ENCODE measurements at regions not wholly inside any gene's neighbourhood (a gene's known extent, or its start where the extent isn't known, plus 50 kb on each side); places are given as distances from the start of the nearest gene placed in this dataset.
A peak's percentile ranks its signal among the peaks of the same experiment; 100 is the strongest.

DNA sequence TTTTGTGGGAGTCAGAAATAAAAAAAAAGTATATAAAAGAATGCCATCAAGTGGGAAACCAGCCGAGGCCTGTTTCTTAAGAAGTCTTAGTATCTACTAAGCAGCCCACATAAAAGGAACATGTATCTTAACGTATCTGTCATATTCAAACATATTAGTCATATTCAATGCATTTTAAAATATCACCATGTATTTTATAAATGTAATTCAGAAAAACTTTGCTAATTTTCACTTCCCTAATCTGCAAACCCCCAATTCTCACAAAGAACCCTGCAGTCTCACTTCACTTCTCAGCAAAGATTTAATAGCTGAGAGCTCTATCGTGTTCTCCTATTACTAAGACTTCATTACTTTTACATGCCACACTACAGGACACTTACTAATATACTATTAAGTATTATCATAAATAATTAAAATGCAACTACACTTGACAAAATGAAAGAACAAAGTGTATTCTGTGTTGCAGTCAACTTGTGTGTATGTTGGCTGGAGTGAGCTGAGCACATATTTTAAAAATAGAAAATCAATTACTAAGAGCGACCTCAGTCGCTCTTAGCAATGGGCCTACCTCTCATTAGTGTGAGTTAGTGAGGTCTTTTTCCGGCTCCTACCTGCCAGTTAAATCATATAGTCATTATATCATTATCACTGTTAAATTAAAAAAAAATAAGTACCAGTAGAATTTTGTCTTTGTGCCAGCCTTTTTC lies 484.3 kb downstream of the LMO4 start:
- no peak for DNase-seq (ENCODE audit: low read depth in 2 of 2)

- no peak for DNase-seq (ENCODE audit: low read depth in 2 of 2)
These were observed 485.9 kb downstream of the LMO4 start for GRCh38 chr1:87814573-87814972.

DNA sequence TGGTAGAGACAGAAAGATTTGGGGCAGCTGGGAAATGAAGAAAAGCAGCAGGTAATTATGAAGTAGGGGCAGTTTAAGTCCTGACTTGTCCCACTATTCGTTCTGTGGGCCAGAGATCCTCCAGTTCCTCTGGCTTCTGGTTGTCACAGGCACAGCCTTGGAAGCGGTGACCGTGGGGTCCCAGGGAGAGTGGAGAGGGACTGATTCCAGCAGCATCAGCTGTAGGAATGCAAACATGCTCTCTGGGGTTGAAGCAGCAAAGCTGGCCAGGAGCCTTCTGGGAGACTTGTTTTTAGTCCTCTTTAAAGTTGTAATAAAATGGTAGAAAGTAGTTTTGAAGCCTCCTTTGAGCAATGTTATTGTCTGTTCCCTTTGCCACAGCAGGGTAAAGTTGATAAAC lies 488.0 kb downstream of the LMO4 start:
- no peak for DNase-seq (ENCODE audit: low read depth in 2 of 2)

DNA sequence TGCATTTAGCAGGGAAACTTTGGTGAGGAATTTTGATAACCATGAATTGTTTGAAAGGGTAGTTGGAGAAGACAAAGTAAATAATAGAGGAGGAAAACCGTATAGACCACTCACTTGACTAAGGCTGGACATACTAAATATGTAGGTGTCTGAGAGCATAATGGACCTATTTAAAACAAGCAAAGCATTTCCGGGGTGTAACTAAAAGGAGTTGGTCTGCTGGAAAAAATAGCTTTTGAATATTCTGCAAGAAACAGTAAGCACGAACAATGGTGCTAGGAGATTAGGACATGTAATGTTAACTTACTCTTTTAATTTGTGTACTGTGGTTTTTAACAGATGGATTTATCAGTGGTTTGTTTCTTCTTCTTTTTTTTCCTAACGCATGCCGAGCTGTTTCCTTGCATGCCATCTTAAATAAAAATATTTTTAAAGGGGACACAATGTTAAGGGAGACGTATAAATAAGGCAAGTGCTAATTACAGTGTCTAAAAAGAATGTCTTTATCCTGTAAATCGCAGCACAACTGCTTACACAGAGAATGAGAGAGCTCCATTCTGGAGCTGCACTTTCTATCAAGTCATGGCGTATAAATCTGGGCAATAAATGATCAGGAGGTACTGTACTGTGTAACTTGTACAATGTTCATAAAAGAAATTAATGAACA lies 492.1 kb downstream of the LMO4 start:
- DNase-seq (ENCODE audit: low read depth in 2 of 2): no peak

- no peak for DNase-seq (ENCODE audit: low read depth in 2 of 2)
These were observed 492.6 kb downstream of the LMO4 start for GRCh38 chr1:87821335-87821697.

- DNase-seq (ENCODE audit: low read depth in 2 of 2): peak; percentile 19 to 64
These were observed 498.1 kb downstream of the LMO4 start for GRCh38 chr1:87826681-87827251.

DNA sequence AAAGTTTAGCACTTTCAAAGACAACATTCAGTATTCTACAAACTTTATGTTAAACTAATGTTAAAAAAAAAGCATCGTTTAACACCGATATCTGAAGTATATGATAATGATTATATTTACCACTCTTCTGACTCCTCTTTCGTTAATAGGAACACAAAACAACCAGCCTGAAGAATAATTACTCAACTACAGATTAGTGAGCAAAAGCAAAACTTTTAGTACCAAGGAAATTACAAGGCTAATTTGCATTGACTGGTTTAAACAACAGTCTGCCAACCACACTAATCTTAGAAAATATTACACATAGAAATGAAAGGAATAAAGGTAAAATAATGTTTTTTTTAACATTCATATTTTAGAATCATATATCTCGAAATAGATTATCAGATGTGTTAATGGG lies 500.7 kb downstream of the LMO4 start:
- no peak for DNase-seq (ENCODE audit: low read depth in 2 of 2)

DNA sequence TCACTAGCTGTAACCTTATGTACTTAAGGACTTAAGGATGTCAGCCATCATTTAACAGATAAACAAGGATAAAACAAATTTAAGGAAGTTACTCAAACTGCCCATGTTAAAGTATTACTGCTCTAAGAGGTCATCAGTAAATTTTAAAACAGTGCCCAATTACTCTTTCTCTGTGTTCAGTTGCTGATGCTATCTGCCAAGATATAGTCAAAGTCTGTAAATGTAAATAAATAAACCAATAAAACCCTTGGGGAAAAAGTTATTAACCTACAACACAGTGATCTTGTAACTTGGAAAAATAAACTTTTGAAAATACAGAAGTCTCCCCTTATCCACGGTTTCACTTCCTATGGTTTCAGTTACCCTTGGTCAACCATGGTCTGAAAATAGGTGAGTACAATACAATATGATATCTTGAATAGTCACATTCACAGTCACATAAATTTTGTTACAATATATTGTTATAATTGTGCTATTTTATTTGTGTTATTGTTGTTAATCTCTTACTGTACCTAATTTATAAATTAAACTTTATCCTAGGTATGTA lies 501.8 kb downstream of the LMO4 start:
- DNase-seq (ENCODE audit: low read depth in 2 of 2): no peak

DNA sequence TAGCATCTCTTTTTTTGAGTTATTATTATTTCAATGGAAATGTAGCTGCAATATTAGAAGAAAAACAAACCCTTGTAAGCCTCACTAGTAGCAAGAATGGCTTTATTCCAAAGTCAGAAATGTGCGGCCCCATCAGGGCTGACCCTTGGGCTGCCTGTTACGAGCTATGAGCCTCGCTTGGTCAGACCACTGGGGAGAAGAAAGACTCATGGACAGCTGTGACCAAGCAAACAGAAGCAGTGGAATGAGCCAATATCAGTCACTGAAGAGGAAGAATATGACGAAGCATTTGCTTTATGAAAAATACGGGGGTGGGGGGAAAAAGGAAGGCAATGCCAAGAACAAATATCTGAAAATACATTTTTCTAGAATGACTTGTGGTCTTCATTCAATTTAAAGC lies 504.5 kb downstream of the LMO4 start:
- no peak for DNase-seq (ENCODE audit: low read depth in 2 of 2)

DNA sequence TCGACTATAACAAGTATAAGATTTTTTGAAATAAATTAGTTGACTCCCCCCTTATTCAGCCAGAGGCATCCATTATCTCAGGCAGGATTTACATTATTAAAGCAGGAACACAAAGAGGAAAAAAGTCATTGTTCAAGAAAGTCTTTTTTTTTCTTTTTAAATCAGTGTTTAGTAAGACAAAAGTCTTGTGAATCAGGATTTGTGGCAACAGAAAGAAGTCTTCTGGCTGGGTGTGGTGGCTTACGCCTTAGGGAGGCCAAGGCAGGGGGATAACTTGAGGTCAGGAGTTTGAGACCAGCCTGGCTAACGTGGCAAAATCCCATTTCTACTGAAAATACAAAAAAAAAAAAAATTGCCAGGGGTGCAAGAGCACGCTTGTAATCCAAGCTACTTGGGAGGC lies 505.5 kb downstream of the LMO4 start:
- no peak for DNase-seq (ENCODE audit: low read depth in 2 of 2)

DNA sequence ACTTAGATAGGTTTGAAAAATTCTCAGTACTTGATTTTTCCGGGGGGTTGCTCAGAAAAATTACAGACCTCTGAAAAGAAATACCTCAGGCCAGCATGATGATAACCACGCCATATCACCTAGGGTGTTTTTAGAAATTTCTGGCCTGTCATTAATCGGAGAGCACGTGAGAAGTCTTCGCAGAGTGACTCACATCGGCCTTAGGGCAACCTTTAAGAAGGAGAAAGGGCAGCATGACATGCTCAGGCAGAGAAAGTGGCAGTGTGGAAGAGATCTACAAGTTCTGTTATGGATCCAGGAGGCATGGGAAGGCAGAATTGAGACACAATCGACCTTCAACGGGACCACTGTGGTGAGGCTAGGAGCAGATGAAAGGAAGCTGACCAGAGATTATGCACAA lies 506.3 kb downstream of the LMO4 start:
- no peak for DNase-seq (ENCODE audit: low read depth in 2 of 2)

DNA sequence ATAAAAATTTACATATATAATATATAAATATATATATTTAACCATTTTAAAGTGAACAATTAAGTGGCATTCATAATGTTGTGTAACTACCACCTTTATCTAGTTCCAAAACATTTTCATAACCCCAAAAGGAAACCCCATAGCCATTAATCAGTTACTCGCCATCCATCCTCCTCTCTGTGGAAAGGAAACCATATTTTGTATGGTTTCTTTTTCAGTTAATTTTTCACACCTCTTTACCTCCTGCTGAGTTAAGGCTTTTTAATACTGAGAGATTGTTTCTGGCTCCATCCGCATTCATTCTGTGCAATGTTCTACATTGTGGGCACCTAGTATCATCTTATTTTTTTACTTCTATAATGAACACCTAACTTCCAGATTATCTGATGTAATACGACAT lies 512.1 kb downstream of the LMO4 start:
- DNase-seq (ENCODE audit: low read depth in 2 of 2): no peak

- DNase-seq (ENCODE audit: low read depth in 2 of 2): no peak
These were observed 512.7 kb downstream of the LMO4 start for GRCh38 chr1:87841332-87841731.

DNA sequence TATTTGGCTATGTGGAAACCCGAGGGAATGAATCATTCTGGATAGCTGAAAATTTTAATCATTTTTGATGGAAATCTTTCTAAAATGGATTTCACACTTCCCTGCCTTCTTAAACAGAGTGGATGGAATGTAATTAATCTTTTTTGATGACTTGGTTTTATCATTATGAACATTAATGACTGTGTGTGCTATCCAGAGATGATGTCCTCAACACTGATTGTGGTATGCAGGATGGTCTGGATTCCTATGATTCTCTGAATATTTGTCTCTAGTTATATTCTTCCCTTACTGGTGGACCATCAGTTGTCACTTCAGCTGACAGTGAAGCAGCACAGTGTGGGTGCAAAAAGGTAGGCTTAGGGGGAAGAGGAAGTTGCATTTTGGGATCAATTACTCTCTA lies 513.5 kb downstream of the LMO4 start:
- DNase-seq (ENCODE audit: low read depth in 2 of 2): no peak

- no peak for DNase-seq (ENCODE audit: low read depth in 2 of 2)
These were observed 515.6 kb downstream of the LMO4 start for GRCh38 chr1:87844251-87844650.

DNA sequence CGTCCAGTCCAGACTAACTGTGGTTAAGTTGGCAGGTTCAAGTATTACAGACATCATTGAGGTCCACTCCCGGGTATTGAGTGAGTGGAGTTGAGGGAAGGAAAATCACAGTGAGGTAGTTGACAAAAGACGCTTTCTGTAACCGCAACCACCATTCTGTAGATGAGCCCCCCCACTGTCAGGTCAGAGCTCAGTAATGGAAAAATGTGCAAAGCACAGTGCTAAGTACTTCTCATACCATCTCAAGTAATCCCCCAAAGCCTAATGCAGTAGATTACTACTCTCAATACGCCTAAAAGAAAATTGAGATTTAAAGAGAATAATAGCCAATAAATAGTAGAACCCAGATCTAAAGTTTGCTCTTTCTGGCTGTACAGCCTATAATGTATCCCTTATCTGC lies 522.8 kb downstream of the LMO4 start:
- DNase-seq (ENCODE audit: low read depth in 2 of 2): no peak

- DNase-seq (ENCODE audit: low read depth in 2 of 2): no peak
These were observed 523.9 kb downstream of the LMO4 start for GRCh38 chr1:87852410-87853161.

GRCh38 chr1:87853576-87854351 lies 525.1 kb downstream of the LMO4 start:
- DNase-seq (ENCODE audit: low read depth in 2 of 2): no peak

- DNase-seq (ENCODE audit: low read depth in 2 of 2): no peak
These were observed 534.6 kb downstream of the LMO4 start for GRCh38 chr1:87863317-87863716.

- no peak for DNase-seq (ENCODE audit: low read depth in 2 of 2)
These were observed 536.0 kb downstream of the LMO4 start for GRCh38 chr1:87864676-87865075.

- no peak for DNase-seq (ENCODE audit: low read depth in 2 of 2)
These were observed 537.7 kb downstream of the LMO4 start for GRCh38 chr1:87866416-87866815.
